MM.1S (cell line): ENCODE measurements at regions not wholly inside any gene's neighbourhood (a gene's known extent, or its start where the extent isn't known, plus 50 kb on each side); places are given as distances from the start of the nearest gene placed in this dataset.
"Not testable (repeated sequence)": the region's sequence is repeated elsewhere in the genome, so short reads cannot be mapped to it uniquely, and the experiment has no call there.

Experiments
- DNase-seq: peaks from one replicate; pipeline ENCODE4 v3.0.0-alpha.2; 2015
- H2AFZ ChIP-seq: fragments of 300-600 bp; sonication (generic); 2 replicates; pipeline ENCODE4 v1.6.0; 2016; ENCODE audit warnings: antibody characterized with exemption, low read length
- H3F3A ChIP-seq: fragments of 300-600 bp; sonication (generic); 2 replicates; pipeline ENCODE4 v1.6.1; 2016; ENCODE audit warnings: mild to moderate bottlenecking, antibody characterized with exemption, low read length, moderate library complexity, mixed read lengths; ENCODE audit not compliant: insufficient read depth
- H3K27ac ChIP-seq: fragments of 300-600 bp; sonication (generic); 2 replicates; pipeline ENCODE4 v1.5.1; 2016; ENCODE audit warnings: mild to moderate bottlenecking, low read length
- H3K27me3 ChIP-seq: fragments of 300-600 bp; sonication (generic); replicated peaks from 2 replicates; pipeline ENCODE4 v1.6.0; 2016; ENCODE audit warnings: low read length; ENCODE audit not compliant: insufficient read depth
- H3K36me3 ChIP-seq: fragments of 300-600 bp; sonication (generic); replicated peaks from 2 replicates; pipeline ENCODE4 v1.6.1; 2016; ENCODE audit warnings: mild to moderate bottlenecking, low read length, mixed read lengths; ENCODE audit not compliant: insufficient read depth
- H3K4me1 ChIP-seq: fragments of 300-600 bp; sonication (generic); 2 replicates; pipeline ENCODE4 v1.6.1; 2016; ENCODE audit warnings: low read length, mixed read lengths
- H3K4me2 ChIP-seq: fragments of 300-600 bp; sonication (generic); 2 replicates; pipeline ENCODE4 v1.6.0; 2016; ENCODE audit warnings: low read depth, low read length
- H3K4me3 ChIP-seq: fragments of 300-600 bp; sonication (generic); 2 replicates; pipeline ENCODE4 v1.5.1; 2016; ENCODE audit warnings: low read length, mixed read lengths
- H3K79me2 ChIP-seq: fragments of 300-600 bp; sonication (generic); 2 replicates; pipeline ENCODE4 v1.6.1; 2016; ENCODE audit warnings: mixed run types, low read length, mixed read lengths
- H3K9ac ChIP-seq: fragments of 300-600 bp; sonication (generic); 2 replicates; pipeline ENCODE4 v1.6.1; 2016; ENCODE audit warnings: low read length, mixed read lengths
- H3K9me2 ChIP-seq: fragments of 300-600 bp; sonication (generic); replicated peaks from 2 replicates; pipeline ENCODE4 v1.6.1; 2016; ENCODE audit warnings: mild to moderate bottlenecking, low read length, mixed read lengths; ENCODE audit not compliant: insufficient read depth
- H3K9me3 ChIP-seq: fragments of 300-600 bp; sonication (generic); replicated peaks from 2 replicates; pipeline ENCODE4 v1.6.1; 2016; ENCODE audit warnings: mild to moderate bottlenecking, low read length, mixed read lengths; ENCODE audit not compliant: insufficient read depth
- H4K20me1 ChIP-seq: fragments of 300-600 bp; sonication (generic); 2 replicates; pipeline ENCODE4 v1.6.1; 2016; ENCODE audit warnings: mild to moderate bottlenecking, low read length, moderate library complexity, mixed read lengths; ENCODE audit not compliant: insufficient read depth
- CTCF ChIP-seq: fragments of 300-600 bp; sonication (generic); IDR thresholded peaks from 2 replicates; pipeline ENCODE4 v1.5.1; 2016; ENCODE audit warnings: antibody characterized with exemption, low read length, mixed read lengths
- EZH2 ChIP-seq: fragments of 300-600 bp; sonication (generic); optimal IDR thresholded peaks from 2 replicates; pipeline ENCODE3; 2017; ENCODE audit warnings: low read depth, mild to moderate bottlenecking, antibody characterized with exemption, low read length, mixed read lengths
- EZH2phosphoT487 ChIP-seq: fragments of 300-600 bp; sonication (generic); IDR thresholded peaks from 2 replicates; pipeline ENCODE4 v1.6.1; 2018; ENCODE audit warnings: antibody characterized with exemption, low read length

DNA sequence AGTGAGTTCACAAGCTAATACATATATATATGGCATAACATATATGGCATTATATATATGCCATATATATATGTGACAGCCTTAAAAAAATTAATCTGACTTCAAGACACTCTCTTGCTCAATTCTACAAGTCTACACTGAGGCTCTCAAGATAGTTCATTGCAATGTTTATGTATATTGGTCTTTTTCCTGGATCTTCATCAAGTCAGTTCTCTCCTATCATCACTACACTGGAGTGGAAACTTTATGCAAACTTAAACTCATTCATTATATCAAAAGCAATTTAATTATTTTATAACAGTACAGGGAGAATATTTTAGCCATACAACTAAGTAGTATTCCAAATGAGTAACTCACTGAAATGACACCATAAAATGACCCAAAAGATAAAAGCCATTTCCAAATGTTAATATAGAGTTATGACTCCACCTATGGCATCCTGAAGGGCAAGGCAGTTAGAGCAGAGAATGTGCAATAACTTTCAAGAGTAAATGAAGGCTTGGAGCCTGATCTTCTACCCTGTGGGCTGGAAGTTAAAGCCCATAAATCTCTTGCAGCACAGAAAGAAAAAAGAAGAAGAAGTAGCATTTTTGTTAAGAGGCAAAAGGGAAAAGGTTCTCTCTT is 176.3 kb upstream of the SLIT2 start:
- Histone ChIP-seq H3K27ac (no peak overlapping the region), H3K9me2 (no peaks in the 10 kb centered on the region), H3K9me3 (no peaks in the 10 kb centered on the region), H4K20me1 (no peaks in the 10 kb centered on the region), H2AFZ (no peak overlapping the region), H3K36me3 (no peaks in the 10 kb centered on the region), H3F3A (no peaks in the 10 kb centered on the region), H3K4me1 (no peaks in the 10 kb centered on the region), H3K4me3 (no peak overlapping the region), H3K9ac (no peak overlapping the region), H3K27me3 (no peaks in the 10 kb centered on the region), H3K79me2 (no peaks in the 10 kb centered on the region), H3K4me2 (no peak overlapping the region)
- TF ChIP-seq EZH2 (no peak), EZH2phosphoT487 (no peak), CTCF (no peak)
- DNase-seq, result no peak

- H3K79me2 ChIP-seq, result no peaks in the 10 kb centered on the region
- no peaks in the 10 kb centered on the region for H3K27me3 ChIP-seq
- no peak for DNase-seq
- H3K4me3 ChIP-seq, result no peak overlapping the region
- no peaks in the 10 kb centered on the region for H4K20me1 ChIP-seq
- no peaks in the 10 kb centered on the region for H3K9me3 ChIP-seq
- no peaks in the 10 kb centered on the region for H3K9me2 ChIP-seq
- no peak overlapping the region for H3K9ac ChIP-seq
- TF ChIP-seq EZH2, result no peak
- TF ChIP-seq EZH2phosphoT487, result no peak
- no peak for TF ChIP-seq CTCF
- H3K27ac ChIP-seq, result no peak overlapping the region
- H3K4me2 ChIP-seq, result no peak overlapping the region
- H2AFZ ChIP-seq, result no peak overlapping the region
- H3F3A ChIP-seq, result no peaks in the 10 kb centered on the region
- H3K4me1 ChIP-seq, result no peaks in the 10 kb centered on the region
- H3K36me3 ChIP-seq, result no peaks in the 10 kb centered on the region
Measured at GRCh38 chr4:20074450-20074849, 177.3 kb upstream of the SLIT2 start.

DNA sequence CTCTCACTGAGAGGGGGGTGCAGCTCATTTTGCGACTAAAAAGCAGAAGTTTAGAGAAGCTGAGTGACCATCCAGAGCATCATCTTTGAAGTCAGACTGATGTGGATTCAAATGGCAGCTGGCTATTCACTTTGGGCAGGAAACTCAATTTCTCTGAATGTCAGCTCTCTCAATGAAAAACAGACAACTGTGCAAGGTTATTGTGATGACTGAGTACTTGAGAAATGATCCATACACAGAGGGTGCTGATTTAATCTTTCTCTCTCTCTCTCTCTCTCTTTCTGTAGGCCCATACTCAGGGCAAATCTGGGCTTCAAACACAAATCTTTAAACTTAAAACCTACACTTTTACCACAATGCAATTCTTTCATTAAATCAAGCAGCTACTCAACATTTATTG is 185.8 kb upstream of the SLIT2 start:
- Histone ChIP-seq H3K9me3 (no peaks in the 10 kb centered on the region), H3K4me2 (no peak overlapping the region), H3K27me3 (no peaks in the 10 kb centered on the region), H3K36me3 (no peaks in the 10 kb centered on the region), H3K9me2 (no peaks in the 10 kb centered on the region), H3K27ac (no peak overlapping the region), H3K4me3 (no peak overlapping the region), H3K4me1 (no peaks in the 10 kb centered on the region), H3K79me2 (no peaks in the 10 kb centered on the region), H4K20me1 (no peaks in the 10 kb centered on the region), H3F3A (no peaks in the 10 kb centered on the region), H2AFZ (no peak overlapping the region), H3K9ac (no peak overlapping the region)
- DNase-seq, result no peak
- no peak for TF ChIP-seq CTCF
- TF ChIP-seq EZH2phosphoT487, result no peak
- no peak for TF ChIP-seq EZH2

- H3K9ac ChIP-seq, H3K27me3 ChIP-seq, H3K9me2 ChIP-seq, H3K27ac ChIP-seq, DNase-seq, H3K4me2 ChIP-seq, H2AFZ ChIP-seq, H4K20me1 ChIP-seq, H3K4me3 ChIP-seq, H3F3A ChIP-seq, H3K79me2 ChIP-seq, H3K4me1 ChIP-seq, H3K36me3 ChIP-seq, H3K9me3 ChIP-seq: not testable (repeated sequence)
Measured at GRCh38 chr4:20062857-20063256, 188.8 kb upstream of the SLIT2 start.
